ENCODE measurements at regions not wholly inside any gene's neighbourhood (a gene's known extent, or its start where the extent isn't known, plus 50 kb on each side); places are given as distances from the start of the nearest gene placed in this dataset.
"Not testable (repeated sequence)": the region's sequence is repeated elsewhere in the genome, so short reads cannot be mapped to it uniquely, and the experiment has no call there.

DNA sequence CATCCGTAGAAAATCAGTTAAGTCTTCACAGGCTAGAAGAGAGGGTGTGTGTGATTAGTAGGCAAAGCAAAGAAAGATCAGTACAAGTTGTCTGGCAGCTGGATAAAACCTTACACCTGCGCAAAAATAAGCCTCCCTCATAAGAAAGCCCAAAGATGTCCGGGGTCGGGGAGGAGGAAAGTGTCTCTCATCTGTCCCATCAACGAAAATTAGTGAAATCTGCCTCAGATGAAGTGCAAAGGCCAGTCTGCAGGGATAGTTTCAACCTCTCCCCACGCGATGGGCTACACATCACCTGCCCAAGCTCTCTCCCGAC lies 333.9 kb downstream of the SRGAP2C start:
- H3K4me3 ChIP-seq (ENCODE audit: low read depth, low read length), result peak overlapping the region; percentile 44

DNA sequence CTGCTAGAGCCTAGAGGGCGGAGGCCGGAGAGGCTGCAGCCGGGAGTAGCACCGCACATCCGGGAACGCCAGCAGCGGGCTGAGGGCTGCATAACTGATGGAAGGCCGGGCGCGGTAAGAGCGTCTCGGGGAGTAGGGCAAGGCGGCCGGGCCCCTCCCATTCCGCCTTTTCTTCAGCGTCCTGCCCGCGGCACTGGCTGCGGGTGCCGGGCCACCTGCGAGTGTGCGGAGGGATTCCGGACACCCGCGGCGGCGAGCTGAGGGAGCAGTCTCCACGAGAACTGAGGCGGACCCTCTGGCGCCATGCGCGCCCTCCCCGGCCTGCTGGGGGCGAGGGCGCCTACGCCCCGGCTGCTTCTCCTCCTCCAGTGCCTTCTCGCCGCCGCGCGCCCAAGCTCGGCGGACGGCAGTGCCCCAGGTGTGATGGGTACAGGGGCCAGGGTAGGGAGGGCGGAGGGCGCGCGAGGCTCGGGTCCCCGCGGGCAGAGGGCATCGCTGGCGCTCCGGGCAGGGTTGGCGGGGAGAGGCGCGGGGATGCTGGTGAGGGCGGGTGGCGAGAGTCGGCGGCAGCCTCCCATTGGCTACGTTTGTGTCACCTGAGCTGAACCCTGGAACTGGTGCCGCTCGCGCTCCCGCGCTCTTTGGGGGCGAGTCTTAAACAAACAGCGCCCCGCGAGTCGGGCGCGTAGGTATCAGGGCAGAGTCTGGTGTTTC lies 334.4 kb downstream of the SRGAP2C start:
- peak overlapping the region; percentile 44 for H3K4me3 ChIP-seq (ENCODE audit: low read depth, low read length)

DNA sequence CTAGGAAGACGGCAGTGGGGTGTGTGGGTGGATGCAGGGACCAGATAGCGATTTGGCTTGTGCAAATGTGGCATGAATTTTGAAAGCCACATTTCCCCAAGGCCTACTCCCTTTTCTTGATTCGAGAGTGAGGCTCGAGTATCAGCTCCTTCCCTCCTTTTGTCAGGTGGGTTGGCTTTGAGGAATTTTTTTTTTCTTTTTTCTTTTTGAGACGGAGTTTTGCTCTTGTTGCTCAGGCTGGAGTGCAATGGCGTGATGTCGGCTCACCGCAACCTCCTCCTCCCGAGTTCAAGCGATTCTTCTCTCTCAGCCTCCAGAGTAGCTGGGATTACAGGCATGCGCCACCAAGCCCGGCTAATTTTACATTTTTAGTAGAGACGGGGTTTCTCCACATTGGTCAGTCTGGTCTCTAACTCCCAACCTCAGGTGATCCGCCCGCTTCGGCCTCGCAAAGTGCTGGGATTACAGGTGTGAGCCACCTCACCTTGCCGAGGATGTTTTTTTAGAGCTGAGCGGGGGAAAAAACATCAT lies 335.0 kb downstream of the SRGAP2C start:
- peak overlapping the region; percentile 44 for H3K4me3 ChIP-seq (ENCODE audit: low read depth, low read length)

DNA sequence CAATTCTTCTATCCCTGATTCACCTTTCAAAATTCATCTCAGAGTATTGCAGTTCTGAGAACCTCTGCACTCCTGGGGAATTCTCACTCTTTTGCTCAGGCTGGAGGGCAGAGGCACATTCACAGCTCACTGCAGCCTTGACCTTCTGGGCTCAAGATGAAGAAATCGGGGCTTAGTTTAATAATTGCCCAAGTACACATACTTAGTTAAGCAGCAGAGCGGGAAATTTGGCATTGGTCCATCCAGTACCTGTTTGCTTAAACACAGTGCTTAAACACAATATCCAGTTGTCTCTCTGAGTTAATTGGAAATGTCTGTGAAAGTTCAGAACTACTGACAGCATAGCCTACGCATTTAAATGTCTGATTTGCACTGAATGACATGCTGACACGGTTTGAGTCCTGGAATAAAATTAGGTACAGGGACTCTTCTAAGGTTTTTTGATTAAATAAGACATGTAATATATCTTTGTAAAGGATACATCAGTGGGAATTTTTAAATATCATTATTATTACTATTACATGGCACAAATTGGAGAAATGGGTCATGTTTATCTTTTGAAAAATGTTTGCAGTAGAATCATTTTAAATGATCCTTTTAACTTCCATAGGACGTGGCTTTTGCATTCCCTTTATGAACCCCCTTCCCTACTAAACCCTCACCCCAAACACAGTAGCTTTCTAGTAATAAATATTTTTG lies 337.4 kb downstream of the SRGAP2C start:
- H3K4me3 ChIP-seq (ENCODE audit: low read depth, low read length), result no peak overlapping the region

DNA sequence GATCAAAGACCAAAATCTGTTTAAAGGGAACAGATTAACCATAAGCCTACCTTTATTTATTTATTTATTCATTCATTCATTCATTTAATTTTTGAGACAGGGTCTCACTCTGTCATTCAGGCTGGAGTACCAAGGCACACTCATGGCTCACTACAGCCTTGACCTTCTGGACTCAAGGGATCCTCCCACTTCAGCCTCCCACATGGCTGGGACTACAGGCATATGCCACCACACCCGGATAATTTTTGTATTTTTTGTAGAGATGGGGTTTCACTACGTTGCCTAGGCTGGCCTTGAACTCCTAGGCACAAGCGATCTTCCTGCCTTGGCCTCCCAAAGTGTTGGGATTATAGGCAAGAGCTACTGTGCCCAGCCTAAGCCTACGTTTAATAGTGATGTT lies 338.3 kb downstream of the SRGAP2C start:
- H3K4me3 ChIP-seq (ENCODE audit: low read depth, low read length), result not testable (repeated sequence)

DNA sequence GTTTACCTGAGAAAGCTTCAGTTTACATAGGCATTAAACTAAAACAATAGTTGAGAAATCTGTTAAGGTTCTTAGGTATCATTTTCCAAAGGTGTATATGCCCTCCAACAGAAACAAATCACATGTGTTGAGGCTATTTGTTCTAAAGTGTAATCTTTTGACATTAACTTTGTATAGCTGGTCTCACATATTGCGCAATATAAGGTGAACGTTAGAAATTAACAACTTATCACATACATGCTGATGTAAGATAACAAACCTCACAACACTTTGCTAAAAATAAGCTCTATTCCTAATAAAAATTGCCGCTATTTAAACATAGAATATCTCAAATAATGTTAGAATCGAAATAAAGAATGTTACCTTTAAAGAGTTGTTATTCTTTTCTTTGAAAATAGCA lies 340.6 kb downstream of the SRGAP2C start:
- H3K4me3 ChIP-seq (ENCODE audit: low read depth, low read length), result no peak overlapping the region

DNA sequence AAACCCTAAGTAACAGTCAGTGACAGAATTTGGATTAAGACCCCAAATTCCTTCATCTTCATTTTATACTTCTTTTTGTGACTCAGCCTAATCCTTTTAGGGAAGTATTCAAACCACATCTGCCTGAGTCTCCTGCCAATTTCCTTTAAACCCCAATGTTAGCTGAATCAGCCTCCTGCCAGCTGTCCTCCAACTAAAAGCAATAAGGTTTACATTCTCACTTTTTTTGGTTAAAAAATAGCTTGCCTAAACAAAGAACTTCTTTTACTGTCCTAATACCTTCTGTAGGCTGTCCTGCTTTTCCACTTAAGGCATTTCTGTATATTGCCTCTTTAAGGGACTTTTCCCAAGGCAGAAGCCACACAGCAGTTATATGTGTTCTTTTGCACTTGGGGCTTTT lies 344.2 kb downstream of the SRGAP2C start:
- H3K4me3 ChIP-seq (ENCODE audit: low read depth, low read length), result not testable (repeated sequence)

DNA sequence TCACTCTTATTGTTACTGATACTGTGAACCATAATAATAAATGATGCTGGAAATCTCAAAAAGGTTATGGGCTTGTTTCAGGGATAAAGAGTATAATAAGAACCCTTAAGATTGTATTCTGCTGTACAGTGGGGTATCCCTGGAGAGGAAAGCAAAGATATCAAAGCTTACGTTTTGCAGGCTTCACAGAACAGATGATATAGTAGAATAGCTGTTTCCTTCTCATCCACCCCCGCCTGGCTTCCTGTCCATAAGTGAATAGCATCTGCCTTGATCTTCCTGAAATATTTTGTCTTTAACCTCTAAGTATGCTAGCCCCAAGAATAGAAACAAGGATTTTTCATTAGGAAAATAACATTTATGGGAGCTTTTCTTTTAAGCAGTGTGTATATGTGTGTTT lies 345.3 kb downstream of the SRGAP2C start:
- not testable (repeated sequence) for H3K4me3 ChIP-seq (ENCODE audit: low read depth, low read length)

DNA sequence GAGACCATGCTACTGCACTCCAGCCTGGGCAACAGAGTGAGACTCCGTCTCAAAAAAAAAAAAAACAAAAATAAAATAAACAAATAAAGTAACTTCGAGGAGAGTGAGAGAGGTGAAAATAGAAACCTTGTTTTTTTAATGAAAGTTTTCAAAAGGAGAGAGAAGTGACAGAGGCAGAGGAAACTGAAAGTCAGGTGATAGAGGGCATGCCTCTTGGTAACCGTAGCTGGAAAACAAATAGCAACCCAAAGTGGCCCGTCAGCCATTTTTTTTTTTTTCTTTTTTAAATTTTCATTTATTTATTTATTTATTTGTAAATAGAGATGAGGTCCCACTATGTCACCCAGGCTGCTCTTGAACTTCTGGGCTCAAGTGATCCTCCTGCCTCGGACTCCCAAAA lies 347.0 kb downstream of the SRGAP2C start:
- H3K4me3 ChIP-seq (ENCODE audit: low read depth, low read length), result not testable (repeated sequence)

DNA sequence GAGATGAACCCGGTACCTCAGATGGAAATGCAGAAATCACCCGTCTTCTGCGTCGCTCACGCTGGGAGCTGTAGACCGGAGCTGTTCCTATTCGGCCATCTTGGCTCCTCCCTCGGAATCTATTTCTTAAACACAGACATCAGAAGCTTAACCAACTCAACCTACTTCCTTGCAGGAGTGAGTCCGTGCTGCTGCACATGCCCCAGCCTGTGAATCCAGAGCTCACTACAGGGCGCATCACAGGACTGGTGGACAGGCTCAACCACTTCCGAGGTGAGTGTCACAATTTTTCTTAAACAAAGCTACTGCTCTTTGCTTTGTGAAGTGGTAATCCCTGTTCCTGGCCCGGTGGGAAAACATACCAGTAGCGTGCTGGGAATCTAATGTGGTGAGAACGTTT lies 353.4 kb downstream of the SRGAP2C start:
- not testable (repeated sequence) for H3K4me3 ChIP-seq (ENCODE audit: low read depth, low read length)

DNA sequence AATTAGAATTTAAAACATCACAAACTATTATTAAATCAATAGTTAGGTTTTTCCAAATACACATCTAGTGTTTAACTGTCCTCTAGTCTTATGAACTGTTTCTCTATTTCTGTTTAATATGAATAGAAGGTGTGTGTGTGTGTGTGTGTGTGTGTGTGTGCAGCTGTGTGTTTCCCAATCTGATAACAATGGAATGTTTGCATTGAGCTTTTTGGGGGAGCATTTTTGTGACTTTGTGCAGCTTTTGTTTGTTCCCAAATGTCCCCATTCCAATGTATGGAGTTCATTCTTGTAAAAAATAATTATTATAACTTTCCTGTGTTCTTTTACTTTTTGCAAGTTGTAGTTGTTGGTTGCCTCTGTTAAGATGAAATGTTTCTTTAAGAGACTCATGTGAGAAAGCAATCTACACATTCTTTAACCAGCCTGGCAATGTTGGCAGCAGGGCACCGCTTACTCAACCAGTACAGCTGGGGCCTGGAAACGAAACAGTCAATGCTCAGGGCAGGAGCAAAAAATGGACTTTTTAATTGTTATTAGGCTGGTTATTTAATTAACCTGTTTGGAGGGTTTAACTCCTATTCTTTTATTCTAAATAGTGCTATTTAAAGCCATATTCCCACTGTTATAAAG lies 354.3 kb downstream of the SRGAP2C start:
- no peak overlapping the region for H3K4me3 ChIP-seq (ENCODE audit: low read depth, low read length)

DNA sequence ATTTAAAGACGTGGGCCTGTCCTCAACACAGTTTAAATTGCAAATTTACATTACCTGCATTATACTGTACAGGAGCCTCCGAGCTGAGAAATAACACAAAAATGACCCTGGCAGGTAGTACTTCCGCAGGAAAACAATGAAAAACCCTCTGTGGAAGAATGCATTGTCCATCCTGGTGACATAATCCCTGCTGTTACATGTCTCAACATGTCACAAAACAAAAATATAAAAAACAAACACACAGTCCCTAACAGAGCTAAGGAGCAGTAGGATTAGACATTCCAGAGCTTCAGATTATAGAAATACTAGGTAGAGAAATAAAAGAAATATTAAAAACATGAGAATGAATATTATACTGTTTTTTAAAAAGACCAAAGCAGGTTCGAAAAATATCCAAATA lies 359.2 kb downstream of the SRGAP2C start:
- H3K4me3 ChIP-seq (ENCODE audit: low read depth, low read length), result not testable (repeated sequence)

DNA sequence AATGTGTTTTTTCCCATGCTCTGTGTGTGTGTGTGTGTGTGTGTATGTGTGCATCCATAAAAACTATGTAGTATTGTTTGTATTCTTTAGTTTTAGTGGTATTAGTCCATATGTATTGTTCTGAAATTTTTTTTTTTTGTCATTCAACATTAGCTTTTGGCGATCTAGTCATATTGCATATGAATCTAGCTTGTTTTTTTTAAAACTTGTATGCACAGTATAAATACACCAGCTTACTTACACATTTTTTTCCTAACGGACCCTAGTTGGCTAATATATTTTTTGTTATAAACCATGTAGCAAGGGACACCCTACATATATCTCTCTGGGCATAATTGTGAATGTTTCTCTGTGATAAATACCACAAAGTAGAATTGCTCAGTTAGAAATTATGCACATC lies 359.7 kb downstream of the SRGAP2C start:
- no peak overlapping the region for H3K4me3 ChIP-seq (ENCODE audit: low read depth, low read length)

DNA sequence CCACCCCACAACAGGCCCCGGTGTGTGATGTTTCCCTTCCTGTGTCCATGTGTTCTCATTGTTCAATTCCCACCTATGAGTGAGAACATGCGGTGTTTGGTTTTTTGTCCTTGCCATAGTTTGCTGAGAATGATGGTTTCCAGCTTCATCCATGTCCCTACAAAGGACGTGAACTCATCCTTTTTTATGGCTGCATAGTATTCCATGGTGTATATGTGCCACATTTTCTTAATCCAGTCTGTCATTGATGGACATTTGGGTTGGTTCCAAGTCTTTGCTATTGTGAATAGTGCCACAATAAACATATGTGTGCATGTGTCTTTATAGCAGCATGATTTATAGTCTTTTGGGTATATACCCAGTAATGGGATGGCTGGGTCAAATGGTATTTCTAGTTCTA lies 361.1 kb downstream of the SRGAP2C start:
- H3K4me3 ChIP-seq (ENCODE audit: low read depth, low read length), result not testable (repeated sequence)

DNA sequence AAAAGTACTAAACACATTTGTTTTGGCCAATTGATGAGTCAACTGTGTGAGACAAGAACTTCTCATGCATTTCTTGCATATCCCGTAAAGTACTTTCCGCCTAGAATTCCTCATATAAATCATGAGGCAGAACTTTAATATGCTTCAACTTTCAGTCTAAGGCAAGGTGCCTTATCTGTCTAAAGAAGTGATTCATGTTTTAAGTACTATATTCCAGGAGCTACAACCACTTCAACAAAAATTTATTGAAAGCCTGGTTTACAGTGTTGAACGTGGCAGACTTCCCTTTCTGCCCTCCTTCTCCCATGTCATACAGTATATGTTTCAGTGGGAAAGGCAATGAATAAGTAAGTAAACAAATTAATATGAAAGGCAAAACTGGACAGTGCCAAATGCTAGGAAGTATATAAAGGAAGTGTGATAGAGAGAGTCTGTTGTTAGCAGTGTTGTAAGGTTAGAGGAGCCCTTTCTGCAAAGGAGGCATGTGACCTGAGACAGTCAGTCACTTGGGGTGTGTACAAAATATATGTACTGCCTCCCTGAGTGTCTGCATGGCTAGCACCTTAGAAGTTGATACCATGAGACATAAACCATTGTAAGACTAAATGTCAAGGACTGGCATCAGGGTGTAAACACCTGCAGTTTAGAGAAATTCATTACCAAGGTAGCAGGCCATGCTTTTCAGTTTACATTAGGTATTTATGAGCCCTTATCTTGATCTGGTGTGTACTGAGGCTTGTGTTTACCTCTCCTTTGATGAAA lies 362.2 kb downstream of the SRGAP2C start:
- no peak overlapping the region for H3K4me3 ChIP-seq (ENCODE audit: low read depth, low read length)

DNA sequence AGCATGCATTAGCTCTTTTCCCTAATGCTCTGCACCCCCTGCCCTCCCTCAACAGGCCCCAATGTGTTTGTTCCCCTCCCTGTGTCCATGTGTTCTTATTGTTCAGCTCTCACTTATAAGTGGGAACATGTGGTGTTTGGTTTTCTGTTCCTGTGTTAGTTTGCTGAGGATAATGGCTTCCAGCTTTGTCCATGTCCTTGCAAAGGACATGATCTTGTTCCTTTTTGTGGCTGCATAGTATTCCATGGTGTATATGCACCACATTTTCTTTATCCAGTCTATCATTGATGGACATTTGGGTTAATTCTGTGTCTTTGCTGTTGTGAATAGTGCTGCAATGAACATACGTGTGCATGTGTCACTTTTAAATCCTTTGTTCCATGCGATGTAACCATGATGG lies 363.0 kb downstream of the SRGAP2C start:
- H3K4me3 ChIP-seq (ENCODE audit: low read depth, low read length), result not testable (repeated sequence)

DNA sequence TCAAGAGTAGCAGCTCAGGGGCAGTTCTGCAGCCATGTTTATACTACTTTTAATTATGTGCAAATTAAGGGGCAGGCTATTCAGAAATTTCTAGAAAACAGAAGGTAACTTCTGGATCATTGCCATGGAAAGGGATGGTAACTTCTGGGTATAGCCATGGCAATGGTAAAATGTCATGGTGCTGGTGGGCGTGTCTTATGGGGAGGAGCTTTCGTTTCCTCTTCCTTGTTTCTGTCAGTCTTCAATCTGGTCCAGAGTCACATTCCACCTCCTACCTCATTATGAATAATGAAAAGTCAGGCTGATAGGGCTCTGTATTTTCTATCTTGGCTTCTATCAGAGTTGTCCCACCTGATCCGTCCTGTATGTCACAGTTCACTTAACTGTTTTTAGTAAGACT lies 366.0 kb downstream of the SRGAP2C start:
- H3K4me3 ChIP-seq (ENCODE audit: low read depth, low read length), result not testable (repeated sequence)

DNA sequence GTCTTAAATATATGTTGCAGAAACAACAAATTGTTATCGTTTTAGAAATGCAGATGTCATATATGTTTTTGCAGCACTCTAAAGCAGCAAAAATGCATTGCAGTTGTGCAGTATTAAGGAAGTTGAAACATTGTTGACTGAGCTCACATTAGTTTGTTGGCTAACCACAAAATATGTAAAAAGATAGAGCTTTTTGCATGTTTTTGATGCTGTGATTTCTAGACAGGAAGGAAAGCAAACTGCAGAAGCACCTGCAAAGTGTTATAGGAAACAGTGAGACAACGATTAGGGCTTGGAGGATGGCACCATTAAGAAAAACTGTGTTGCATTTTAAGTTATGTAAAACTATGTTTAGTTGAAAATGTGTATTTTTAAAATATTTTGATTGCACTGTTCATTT lies 366.7 kb downstream of the SRGAP2C start:
- H3K4me3 ChIP-seq (ENCODE audit: low read depth, low read length), result not testable (repeated sequence)

DNA sequence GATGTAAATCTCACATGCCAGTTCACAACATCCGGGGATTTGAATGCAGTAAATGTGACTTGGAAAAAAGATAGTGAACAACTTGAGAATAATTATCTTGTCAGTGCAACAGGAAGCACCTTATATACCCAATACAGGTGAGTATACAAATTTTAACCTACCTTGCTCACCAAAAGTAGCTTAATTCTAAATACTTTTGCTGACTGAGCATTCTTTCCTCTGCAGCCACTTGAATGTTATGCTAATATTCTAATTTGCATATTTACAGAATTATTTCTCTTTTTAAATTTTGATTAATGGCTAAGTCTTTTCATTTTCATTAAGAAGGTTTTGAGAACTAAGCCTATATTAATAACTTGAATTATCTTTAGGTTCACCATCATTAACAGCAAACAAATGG lies 371.8 kb downstream of the SRGAP2C start:
- H3K4me3 ChIP-seq (ENCODE audit: low read depth, low read length), result not testable (repeated sequence)

DNA sequence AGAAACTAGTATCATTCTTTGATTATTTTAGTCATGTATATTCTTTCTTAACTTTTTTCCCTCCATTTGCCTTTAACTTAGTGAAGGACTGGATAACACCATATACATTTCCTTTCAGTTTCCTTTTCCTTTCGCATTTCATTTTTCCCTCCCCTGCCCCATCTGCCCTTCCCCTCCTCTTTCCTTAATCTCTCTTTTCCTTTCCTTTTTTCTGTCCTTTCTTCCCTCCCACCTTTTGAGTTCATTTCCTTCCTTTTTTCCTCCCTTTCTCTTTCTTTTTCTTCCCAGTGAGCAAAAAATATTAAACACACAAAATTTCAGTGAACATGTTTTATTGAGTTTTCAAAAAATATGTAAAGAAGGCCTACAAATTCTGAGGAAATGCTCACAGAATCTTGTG lies 373.3 kb downstream of the SRGAP2C start:
- not testable (repeated sequence) for H3K4me3 ChIP-seq (ENCODE audit: low read depth, low read length)

DNA sequence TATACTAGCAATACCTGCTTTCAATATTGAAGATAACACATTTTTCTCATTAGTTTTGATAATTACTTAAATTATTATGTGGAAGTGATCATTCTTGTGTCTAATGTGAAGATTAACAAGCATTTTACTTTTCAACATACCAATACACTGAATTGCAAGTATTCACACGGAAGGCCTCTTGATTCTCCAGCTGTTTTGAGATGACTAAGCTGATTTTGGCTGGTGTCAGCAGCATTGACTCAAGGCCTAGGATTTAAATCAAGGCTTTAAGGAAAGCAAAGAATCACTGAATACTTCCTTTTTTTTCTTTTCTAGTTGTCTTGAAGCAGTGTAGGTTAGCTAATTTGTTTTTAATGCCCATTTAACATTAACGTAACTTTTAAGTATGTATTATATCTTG lies 373.7 kb downstream of the SRGAP2C start:
- no peak overlapping the region for H3K4me3 ChIP-seq (ENCODE audit: low read depth, low read length)

DNA sequence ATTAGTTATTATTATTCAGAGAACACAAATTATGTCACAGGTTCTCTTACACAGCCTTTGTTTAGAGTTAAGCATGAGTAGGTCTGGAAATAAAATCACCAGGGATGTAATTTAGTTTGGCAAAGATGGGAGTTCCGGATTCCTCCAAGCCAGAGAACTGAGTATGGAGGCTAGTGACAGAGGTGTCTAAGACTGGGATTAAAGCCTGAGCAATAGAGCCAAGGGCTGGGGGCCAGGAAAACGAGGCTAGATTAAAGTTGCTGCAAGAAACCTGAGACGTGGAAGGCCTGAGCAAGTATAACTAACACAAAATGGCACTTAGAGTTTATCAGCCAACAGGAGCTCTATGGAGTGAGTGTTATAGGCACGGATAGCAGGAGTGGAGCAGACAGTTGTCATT lies 381.6 kb downstream of the SRGAP2C start:
- no peak overlapping the region for H3K4me3 ChIP-seq (ENCODE audit: low read depth, low read length)

All from iPS-11a (cell line).